ENCODE measurements at regions not wholly inside any gene's neighbourhood (a gene's known extent, or its start where the extent isn't known, plus 50 kb on each side); places are given as distances from the start of the nearest gene placed in this dataset.

GRCh38 chr7:1341361-1342089 lies 108.9 kb downstream of the UNCX start:
- TF ChIP-seq CTCF (conservative IDR thresholded peaks at IDR 0.05 in 1 of 2, IDR thresholded peaks at IDR 0.05 in 1 of 2; ENCODE audit: low read depth in 1 of 2, low read length in 2 of 2) = no peak
- no peak for TF ChIP-seq EZH2 (IDR thresholded peaks at IDR 0.05; ENCODE audit: low read length, missing control alignments)
